Keratinocyte (primary cell): ENCODE measurements at regions not wholly inside any gene's neighbourhood (a gene's known extent, or its start where the extent isn't known, plus 50 kb on each side); places are given as distances from the start of the nearest gene placed in this dataset.

Experiments used
- DNase-seq: peaks from one replicate; pipeline ENCODE4 v3.0.0-alpha.2; 2011; ENCODE audit warnings: low read depth, missing footprints, low spot score
- FAIRE-seq: peaks from 2 replicates; lab custom pipeline; 2011; peaks lifted over from hg19 to GRCh38; lab: Jason Lieb, UNC
- H2AFZ ChIP-seq: 2 replicates; pipeline ENCODE4 v1.6.0; 2012; ENCODE audit warnings: low read length, control low read depth, inconsistent platforms; ENCODE audit not compliant: control insufficient read depth
- H3K27ac ChIP-seq: 2 replicates; pipeline ENCODE4 v1.5.1; 2011; ENCODE audit warnings: low read length; ENCODE audit not compliant: control insufficient read depth, insufficient read depth
- H3K27me3 ChIP-seq: 3 replicates; pipeline ENCODE4 v1.6.0; 2011; ENCODE audit warnings: low read length; ENCODE audit not compliant: control insufficient read depth, insufficient read depth; ENCODE audit errors: extremely low read depth
- H3K36me3 ChIP-seq, 2 experiments: 2 replicates in 1 of 2; 3 replicates in 1 of 2; pipeline ENCODE4 v1.5.1; 2011; ENCODE audit warnings: low read length in 2 of 2, mild to moderate bottlenecking in 1 of 2; ENCODE audit not compliant: control insufficient read depth in 2 of 2, insufficient read depth in 2 of 2; ENCODE audit errors: extremely low read depth in 1 of 2
- H3K4me1 ChIP-seq: 3 replicates; pipeline ENCODE4 v1.5.1; 2011; ENCODE audit warnings: low read length; ENCODE audit not compliant: control insufficient read depth, insufficient read depth; ENCODE audit errors: extremely low read depth
- H3K4me2 ChIP-seq: 3 replicates; pipeline ENCODE4 v1.6.0; 2011; ENCODE audit warnings: low read depth, low read length; ENCODE audit not compliant: control insufficient read depth, insufficient read depth; ENCODE audit errors: extremely low read depth
- H3K4me3 ChIP-seq, 3 experiments: fragments of 200-600 bp in 1 of 3; sonication (generic) in 1 of 3; 2 replicates in 2 of 3; 3 replicates in 1 of 3; pipeline ENCODE4 v1.5.1; 2011 to 2016; ENCODE audit warnings: low read length in 3 of 3, mild to moderate bottlenecking in 3 of 3, control low read depth in 2 of 3, inconsistent platforms in 1 of 3, low read depth in 1 of 3, mixed read lengths in 1 of 3, mixed run types in 1 of 3, moderate library complexity in 1 of 3; ENCODE audit not compliant: control insufficient read depth in 2 of 3, insufficient read depth in 2 of 3; ENCODE audit errors: extremely low read depth in 1 of 3
- H3K79me2 ChIP-seq: 2 replicates; pipeline ENCODE4 v1.6.0; 2012; ENCODE audit warnings: low read length; ENCODE audit not compliant: control insufficient read depth, insufficient read depth
- H3K9ac ChIP-seq: 3 replicates; pipeline ENCODE4 v1.6.0; 2011; ENCODE audit warnings: low read length; ENCODE audit not compliant: control insufficient read depth, insufficient read depth; ENCODE audit errors: extremely low read depth
- H3K9me1 ChIP-seq: 3 replicates; pipeline ENCODE4 v1.6.0; 2011; ENCODE audit warnings: low read length; ENCODE audit not compliant: control insufficient read depth, insufficient read depth; ENCODE audit errors: extremely low read depth
- H3K9me3 ChIP-seq: 2 replicates; pipeline ENCODE4 v1.5.1; 2012; ENCODE audit warnings: low read depth, low read length; ENCODE audit not compliant: control insufficient read depth
- H4K20me1 ChIP-seq: 3 replicates; pipeline ENCODE4 v1.6.0; 2011; ENCODE audit warnings: low read length; ENCODE audit not compliant: control insufficient read depth, insufficient read depth; ENCODE audit errors: extremely low read depth
- CTCF ChIP-seq, 3 experiments: IDR thresholded peaks in 1 of 3; conservative IDR thresholded peaks in 1 of 3; optimal IDR thresholded peaks in 1 of 3; 2 replicates in 2 of 3; 3 replicates in 1 of 3; pipeline versions ENCODE3 to v1.5.1; 2011; ENCODE audit warnings: low read length in 3 of 3, mild to moderate bottlenecking in 3 of 3, moderate library complexity in 2 of 3, control low read depth in 1 of 3, inconsistent platforms in 1 of 3; ENCODE audit not compliant: insufficient read depth in 2 of 3; ENCODE audit errors: extremely low read depth in 1 of 3
- EZH2 ChIP-seq: IDR thresholded peaks from one replicate; pipeline ENCODE4 v1.6.1; 2012; ENCODE audit warnings: inconsistent platforms, mild to moderate bottlenecking, low read length, moderate library complexity
- dilution Hi-C: fragments of 300-500 bp; cut with MboI; formaldehyde crosslinking; loops from one replicate; pipeline ENCODE4 v1.7.0; 2020; ENCODE audit warnings: low sequenced_read_pairs; ENCODE audit not compliant: extremely low pct_ligation_motif_present

GRCh38 chr1:88228114-88228513 is 456.0 kb upstream of the PKN2 start:
- Histone ChIP-seq H3K9me1 (no peaks in the 10 kb centered on the region), H2AFZ (no peak overlapping the region), H3K27me3 (no peaks in the 10 kb centered on the region), H4K20me1 (no peaks in the 10 kb centered on the region), H3K4me1 (no peaks in the 10 kb centered on the region), H3K4me3 (no peak overlapping the region), H3K79me2 (no peaks in the 10 kb centered on the region), H3K4me2 (no peak overlapping the region), H3K9ac (no peak overlapping the region), H3K36me3 (no peaks in the 10 kb centered on the region), H3K9me3 (no peaks in the 10 kb centered on the region), H3K27ac (no peak overlapping the region)
- FAIRE-seq (no peak), DNase-seq (no peak)
- TF ChIP-seq EZH2 (no peak), CTCF (optimal IDR thresholded peaks at IDR 0.05 in 1 of 3, IDR thresholded peaks at IDR 0.05 in 1 of 3, conservative IDR thresholded peaks at IDR 0.05 in 1 of 3; ENCODE audit: extremely low read depth in 1 of 3, insufficient read depth in 2 of 3, low read length in 3 of 3) (peak in 1 of 3 experiments; percentile 10)
- dilution Hi-C loops: no loop called here

- H2AFZ ChIP-seq: no peak overlapping the region
- H3K4me1 ChIP-seq: no peaks in the 10 kb centered on the region
- no peak overlapping the region for H3K9ac ChIP-seq
- no peak for FAIRE-seq
- no peaks in the 10 kb centered on the region for H3K9me1 ChIP-seq
- no peak overlapping the region for H3K4me2 ChIP-seq
- no peaks in the 10 kb centered on the region for H3K27me3 ChIP-seq
- no peaks in the 10 kb centered on the region for H3K36me3 ChIP-seq
- TF ChIP-seq EZH2 (no peak), CTCF (optimal IDR thresholded peaks at IDR 0.05 in 1 of 3, IDR thresholded peaks at IDR 0.05 in 1 of 3, conservative IDR thresholded peaks at IDR 0.05 in 1 of 3; ENCODE audit: extremely low read depth in 1 of 3, insufficient read depth in 2 of 3, low read length in 3 of 3) (no peak)
- H3K27ac ChIP-seq: no peak overlapping the region
- DNase-seq: no peak
- no peaks in the 10 kb centered on the region for H3K9me3 ChIP-seq
- no peaks in the 10 kb centered on the region for H3K79me2 ChIP-seq
- dilution Hi-C loops: no loop called here
- no peak overlapping the region for H3K4me3 ChIP-seq
- H4K20me1 ChIP-seq: no peaks in the 10 kb centered on the region
These were observed 453.9 kb upstream of the PKN2 start for GRCh38 chr1:88230126-88230525.
